ENCODE measurements at regions not wholly inside any gene's neighbourhood (a gene's known extent, or its start where the extent isn't known, plus 50 kb on each side); places are given as distances from the start of the nearest gene placed in this dataset.

- WGBS (ENCODE audit: insufficient coverage), result no CpG with 5 or more reads among the region's 2 CpGs
- H3K4me1 ChIP-seq (ENCODE audit: control insufficient read depth in 1 of 2, insufficient read depth in 2 of 2, low read length in 2 of 2), result no peaks in the 10 kb centered on the region
Measured at GRCh38 chr13:83350569-83350968, 531.7 kb downstream of the SLITRK1 start.

GRCh38 chr13:83344518-83344917, 537.8 kb downstream of the SLITRK1 start:
- H3K9ac ChIP-seq (ENCODE audit: insufficient read depth, low read length, poor library complexity, severe bottlenecking), result no peak overlapping the region
- no peak overlapping the region for H3K27ac Mint-ChIP-seq
- H3K9me3 Mint-ChIP-seq, result peaks cover 0 to 14% (median 8%) of the 10 kb centered on the region in 7 donors
- H3K4me1 ChIP-seq (ENCODE audit: control insufficient read depth in 1 of 2, insufficient read depth in 2 of 2, low read length in 2 of 2), result no peaks in the 10 kb centered on the region
- no peak for DNase-seq
- no peaks in the 10 kb centered on the region for H4K20me1 ChIP-seq (ENCODE audit: insufficient read depth, low read length)
- H3K9me3 ChIP-seq (replicated peaks in 1 of 2; ENCODE audit: control insufficient read depth in 1 of 2, insufficient read depth in 1 of 2, low read length in 2 of 2), result peaks cover 0 to 12% of the 10 kb centered on the region in 2 donors
- H3K27ac ChIP-seq (ENCODE audit: low read depth in 1 of 2, low read length in 2 of 2), result no peak overlapping the region
- H3K27me3 ChIP-seq (ENCODE audit: control insufficient read depth in 2 of 2, insufficient read depth in 2 of 2, low read length in 2 of 2), result no peaks in the 10 kb centered on the region
- H3K36me3 Mint-ChIP-seq, result no peaks in the 10 kb centered on the region
- WGBS (ENCODE audit: insufficient coverage), result no CpG with 5 or more reads among the region's 2 CpGs
- intact Hi-C loops (cut with micrococcal nuclease), result no loop called here
- no peaks in the 10 kb centered on the region for H3K79me2 ChIP-seq (ENCODE audit: insufficient read depth, low read length)
- H3K4me3 Mint-ChIP-seq, result no peak overlapping the region
- TF ChIP-seq CTCF (IDR thresholded peaks at IDR 0.05), result no peak
- H3K36me3 ChIP-seq (replicated peaks in 1 of 2; ENCODE audit: control insufficient read depth in 1 of 2, insufficient read depth in 2 of 2, low read length in 2 of 2), result no peaks in the 10 kb centered on the region
- H3K4me3 ChIP-seq (replicated peaks in 1 of 3; ENCODE audit: low read depth in 2 of 3, low read length in 3 of 3), result no peak overlapping the region
- H3K4me1 Mint-ChIP-seq, result no peaks in the 10 kb centered on the region
- H2AFZ ChIP-seq (ENCODE audit: insufficient read depth, low read depth, low read length, poor library complexity, severe bottlenecking), result no peak overlapping the region
- H3K27me3 Mint-ChIP-seq (ENCODE audit: low read depth in 3 of 3), result peaks cover 0 to 1% (median 0%) of the 10 kb centered on the region in 3 donors
- H3K4me2 ChIP-seq (replicated peaks; ENCODE audit: extremely low read depth, low read length, poor library complexity, severe bottlenecking), result no peak overlapping the region

More at GRCh38 chr13:83350569-83350968, 531.7 kb downstream of the SLITRK1 start:
- DNase-seq, result no peak
- peaks cover 0 to 2% (median 2%) of the 10 kb centered on the region in 7 donors for H3K9me3 Mint-ChIP-seq
- no peak overlapping the region for H3K27ac ChIP-seq (ENCODE audit: low read depth in 1 of 2, low read length in 2 of 2)
- H3K27me3 Mint-ChIP-seq (ENCODE audit: low read depth in 3 of 3), result no peaks in the 10 kb centered on the region
- intact Hi-C loops (cut with micrococcal nuclease), result no loop called here
- H3K79me2 ChIP-seq (ENCODE audit: insufficient read depth, low read length), result no peaks in the 10 kb centered on the region
- no peak for TF ChIP-seq CTCF (IDR thresholded peaks at IDR 0.05)
- no peaks in the 10 kb centered on the region for H4K20me1 ChIP-seq (ENCODE audit: insufficient read depth, low read length)
- H3K4me2 ChIP-seq (replicated peaks; ENCODE audit: extremely low read depth, low read length, poor library complexity, severe bottlenecking), result no peak overlapping the region
- H3K9ac ChIP-seq (ENCODE audit: insufficient read depth, low read length, poor library complexity, severe bottlenecking), result no peak overlapping the region
- no peak overlapping the region for H3K4me3 ChIP-seq (replicated peaks in 1 of 3; ENCODE audit: low read depth in 2 of 3, low read length in 3 of 3)
- no peaks in the 10 kb centered on the region for H3K36me3 ChIP-seq (replicated peaks in 1 of 2; ENCODE audit: control insufficient read depth in 1 of 2, insufficient read depth in 2 of 2, low read length in 2 of 2)
- no peak overlapping the region for H2AFZ ChIP-seq (ENCODE audit: insufficient read depth, low read depth, low read length, poor library complexity, severe bottlenecking)
- no peak overlapping the region for H3K27ac Mint-ChIP-seq
- no peak overlapping the region for H3K4me3 Mint-ChIP-seq
- H3K36me3 Mint-ChIP-seq, result no peaks in the 10 kb centered on the region
- no peaks in the 10 kb centered on the region for H3K27me3 ChIP-seq (ENCODE audit: control insufficient read depth in 2 of 2, insufficient read depth in 2 of 2, low read length in 2 of 2)
- no peaks in the 10 kb centered on the region for H3K9me3 ChIP-seq (replicated peaks in 1 of 2; ENCODE audit: control insufficient read depth in 1 of 2, insufficient read depth in 1 of 2, low read length in 2 of 2)
- H3K4me1 Mint-ChIP-seq, result no peaks in the 10 kb centered on the region

All from CD14-positive monocyte (primary cell).